ENCODE measurements at regions not wholly inside any gene's neighbourhood (a gene's known extent, or its start where the extent isn't known, plus 50 kb on each side); places are given as distances from the start of the nearest gene placed in this dataset.

GRCh38 chr2:53434466-53434865 lies 333.1 kb upstream of the CHAC2 start:
- Histone ChIP-seq H3K27me3 (no peaks in the 10 kb centered on the region), H3K36me3 (no peaks in the 10 kb centered on the region), H3K4me3 (no peak overlapping the region), H3K27ac (no peak overlapping the region), H3K4me1 (peaks cover 0 to 11% (median 0%) of the 10 kb centered on the region in 4 donors), H3K9me3 (no peaks in the 10 kb centered on the region)
- intact Hi-C loops (cut with DNase I; ENCODE audit: low total_unique reads), result no loop called here
- TF ChIP-seq CTCF (IDR thresholded peaks at IDR 0.05) (no peak), POLR2AphosphoS5 (IDR thresholded peaks at IDR 0.05) (no peak), EP300 (IDR thresholded peaks at IDR 0.05; ENCODE audit: low read depth) (no peak), POLR2A (IDR thresholded peaks at IDR 0.05) (no peak)
- no peak for DNase-seq
- WGBS, 2 donors (ENCODE audit: low coverage in 1 of 2), result 86 to 90% methylated on average over 1 of the region's 1 CpG
- in situ Hi-C loops (cut with MboI; ENCODE audit: low pct_ligation_motif_present in 1 of 4, low pct_unique_long_range_greater_than_20kb in 1 of 4, low sequenced_read_pairs in 3 of 4), result no loop called here

- Histone ChIP-seq H3K4me3 (no peak overlapping the region), H3K36me3 (no peaks in the 10 kb centered on the region), H3K27me3 (no peaks in the 10 kb centered on the region), H3K27ac (no peak overlapping the region), H3K4me1 (peaks cover 0 to 6% (median 0%) of the 10 kb centered on the region in 4 donors), H3K9me3 (no peaks in the 10 kb centered on the region)
- DNase-seq, result no peak
- whole genome bisulfite sequencing, 2 donors (ENCODE audit: low coverage in 1 of 2), result 68 to 72% methylated on average over 3 of the region's 3 CpGs
- in situ Hi-C loops (cut with MboI; ENCODE audit: low pct_ligation_motif_present in 1 of 4, low pct_unique_long_range_greater_than_20kb in 1 of 4, low sequenced_read_pairs in 3 of 4) (no loop called here), intact Hi-C loops (cut with DNase I; ENCODE audit: low total_unique reads) (no loop called here)
- no peak for TF ChIP-seq POLR2A (IDR thresholded peaks at IDR 0.05)
- no peak for TF ChIP-seq POLR2AphosphoS5 (IDR thresholded peaks at IDR 0.05)
- TF ChIP-seq CTCF (IDR thresholded peaks at IDR 0.05), result no peak
- no peak for TF ChIP-seq EP300 (IDR thresholded peaks at IDR 0.05; ENCODE audit: low read depth)
Observed at GRCh38 chr2:53432936-53433335, 334.7 kb upstream of the CHAC2 start.

GRCh38 chr2:53429901-53430300 lies 337.7 kb upstream of the CHAC2 start:
- no peaks in the 10 kb centered on the region for H3K4me1 ChIP-seq
- no peaks in the 10 kb centered on the region for H3K27me3 ChIP-seq
- TF ChIP-seq CTCF (IDR thresholded peaks at IDR 0.05), result no peak
- TF ChIP-seq POLR2AphosphoS5 (IDR thresholded peaks at IDR 0.05), result no peak
- no peak for TF ChIP-seq EP300 (IDR thresholded peaks at IDR 0.05; ENCODE audit: low read depth)
- TF ChIP-seq POLR2A (IDR thresholded peaks at IDR 0.05), result no peak
- H3K9me3 ChIP-seq, result no peaks in the 10 kb centered on the region
- DNase-seq, result no peak
- H3K27ac ChIP-seq, result no peak overlapping the region
- no peaks in the 10 kb centered on the region for H3K36me3 ChIP-seq
- in situ Hi-C loops (cut with MboI; ENCODE audit: low pct_ligation_motif_present in 1 of 4, low pct_unique_long_range_greater_than_20kb in 1 of 4, low sequenced_read_pairs in 3 of 4) (no loop called here), intact Hi-C loops (cut with DNase I; ENCODE audit: low total_unique reads) (no loop called here)
- no peak overlapping the region for H3K4me3 ChIP-seq
- WGBS, 2 donors (ENCODE audit: low coverage in 1 of 2), result 56 to 78% methylated on average over 2 of the region's 2 CpGs

- WGBS, 2 donors (ENCODE audit: low coverage in 1 of 2), result 69% methylated on average over 3 of the region's 3 CpGs; no CpG with 5 or more reads in 1 of the 2 donors
- no peak for TF ChIP-seq EP300 (IDR thresholded peaks at IDR 0.05; ENCODE audit: low read depth)
- TF ChIP-seq CTCF (IDR thresholded peaks at IDR 0.05), result no peak
- TF ChIP-seq POLR2A (IDR thresholded peaks at IDR 0.05), result no peak
- TF ChIP-seq POLR2AphosphoS5 (IDR thresholded peaks at IDR 0.05), result no peak
- Histone ChIP-seq H3K27me3 (no peaks in the 10 kb centered on the region), H3K36me3 (no peaks in the 10 kb centered on the region), H3K4me1 (no peaks in the 10 kb centered on the region), H3K27ac (no peak overlapping the region), H3K9me3 (no peaks in the 10 kb centered on the region), H3K4me3 (no peak overlapping the region)
- intact Hi-C loops (cut with DNase I; ENCODE audit: low total_unique reads) (no loop called here), in situ Hi-C loops (cut with MboI; ENCODE audit: low pct_ligation_motif_present in 1 of 4, low pct_unique_long_range_greater_than_20kb in 1 of 4, low sequenced_read_pairs in 3 of 4) (no loop called here)
- no peak for DNase-seq
Observed at GRCh38 chr2:53424902-53425301, 342.7 kb upstream of the CHAC2 start.

All from transverse colon (tissue), 4 donors.